IPS-15b (cell line): ENCODE measurements at regions not wholly inside any gene's neighbourhood (a gene's known extent, or its start where the extent isn't known, plus 50 kb on each side); places are given as distances from the start of the nearest gene placed in this dataset.

Experiments
- H3K27me3 ChIP-seq: one replicate; pipeline ENCODE4 v1.6.1; 2013; ENCODE audit warnings: low read length; ENCODE audit not compliant: control insufficient read depth, insufficient read depth
- H3K36me3 ChIP-seq: one replicate; pipeline ENCODE4 v1.6.1; 2013; ENCODE audit warnings: low read length; ENCODE audit not compliant: control insufficient read depth, insufficient read depth
- H3K4me1 ChIP-seq: one replicate; pipeline ENCODE4 v1.6.1; 2013; ENCODE audit warnings: mild to moderate bottlenecking, low read length; ENCODE audit not compliant: control insufficient read depth, insufficient read depth
- H3K4me3 ChIP-seq: one replicate; pipeline ENCODE4 v1.5.1; 2013; ENCODE audit warnings: low read depth, low read length
- H3K9ac ChIP-seq: one replicate; pipeline ENCODE4 v1.6.1; 2013; ENCODE audit warnings: low read depth, mild to moderate bottlenecking, low read length
- H3K9me3 ChIP-seq: one replicate; pipeline ENCODE4 v1.6.1; 2013; ENCODE audit warnings: mild to moderate bottlenecking, low read length; ENCODE audit not compliant: control insufficient read depth, insufficient read depth

GRCh38 chr14:22026527-22026926 lies 352.9 kb upstream of the OR4E1 start:
- no peaks in the 10 kb centered on the region for H3K9me3 ChIP-seq
- H3K4me1 ChIP-seq = no peaks in the 10 kb centered on the region
- no peaks in the 10 kb centered on the region for H3K27me3 ChIP-seq
- H3K4me3 ChIP-seq = no peak overlapping the region
- H3K9ac ChIP-seq = no peak overlapping the region
- no peaks in the 10 kb centered on the region for H3K36me3 ChIP-seq

DNA sequence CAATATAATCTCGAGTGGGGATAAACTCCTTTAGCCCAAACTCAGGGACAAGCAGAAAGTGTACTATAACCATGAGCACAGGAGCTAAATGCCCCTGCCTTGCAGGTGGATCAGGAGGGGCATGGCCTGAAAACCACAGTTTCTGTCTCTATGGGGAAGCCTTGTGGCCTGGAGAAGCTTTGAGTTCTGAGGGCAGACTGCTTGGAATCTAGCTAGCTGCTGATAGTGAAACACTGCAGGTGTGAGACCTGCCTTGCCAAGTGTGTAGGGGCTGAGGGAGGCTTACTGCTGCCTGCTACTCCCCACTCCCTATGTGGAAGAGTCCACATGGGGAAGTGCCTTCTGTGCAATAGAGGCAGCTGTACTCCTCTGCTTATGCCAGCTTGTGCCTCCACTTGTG lies 352.3 kb upstream of the OR4E1 start:
- no peak overlapping the region for H3K9ac ChIP-seq
- no peaks in the 10 kb centered on the region for H3K27me3 ChIP-seq
- H3K9me3 ChIP-seq = no peaks in the 10 kb centered on the region
- H3K4me3 ChIP-seq = no peak overlapping the region
- H3K36me3 ChIP-seq = no peaks in the 10 kb centered on the region
- no peaks in the 10 kb centered on the region for H3K4me1 ChIP-seq

GRCh38 chr14:22024137-22024536 lies 350.5 kb upstream of the OR4E1 start:
- Histone ChIP-seq H3K27me3 (no peaks in the 10 kb centered on the region), H3K9ac (no peak overlapping the region), H3K36me3 (no peaks in the 10 kb centered on the region), H3K4me3 (no peak overlapping the region), H3K9me3 (no peaks in the 10 kb centered on the region), H3K4me1 (no peaks in the 10 kb centered on the region)

DNA sequence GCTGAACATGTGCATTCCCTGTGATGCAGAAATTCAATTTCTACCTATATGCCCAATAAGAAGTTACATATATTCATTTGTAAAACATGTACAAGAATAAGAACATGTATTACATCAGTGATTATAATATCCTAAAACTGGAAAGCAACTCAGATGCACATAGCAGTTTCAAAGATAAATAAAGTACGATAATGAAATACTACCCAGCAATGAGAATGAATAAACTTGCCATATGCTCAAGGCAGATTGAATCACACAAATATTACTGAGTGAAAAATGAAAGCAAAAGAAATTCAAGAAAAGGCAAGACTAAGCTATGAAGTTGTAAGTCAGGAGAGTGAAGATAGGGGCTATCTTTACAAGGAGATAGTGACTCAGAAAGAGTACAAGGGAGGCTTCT lies 345.3 kb upstream of the OR4E1 start:
- no peak overlapping the region for H3K9ac ChIP-seq
- H3K36me3 ChIP-seq = no peaks in the 10 kb centered on the region
- H3K27me3 ChIP-seq = no peaks in the 10 kb centered on the region
- H3K9me3 ChIP-seq = no peaks in the 10 kb centered on the region
- H3K4me1 ChIP-seq = no peaks in the 10 kb centered on the region
- no peak overlapping the region for H3K4me3 ChIP-seq

DNA sequence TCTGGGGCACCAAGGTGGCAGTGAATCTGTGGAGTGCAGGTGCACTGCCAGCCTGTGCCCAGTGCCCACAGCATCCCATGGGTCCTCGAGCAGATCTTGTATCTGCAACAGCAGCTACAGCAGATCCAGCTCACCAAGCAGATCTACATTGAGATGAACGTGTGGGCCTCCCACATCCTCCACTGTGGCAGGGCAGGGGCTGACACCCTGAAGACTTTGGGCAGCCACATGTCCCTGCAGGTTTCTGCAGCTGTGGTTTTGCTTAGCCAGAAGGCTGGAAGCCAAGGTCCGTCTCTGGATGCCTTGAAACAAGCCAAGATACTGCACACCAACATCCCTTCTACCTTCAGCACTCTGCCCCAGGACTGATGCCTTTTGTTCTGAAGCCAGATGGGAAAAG lies 338.8 kb upstream of the OR4E1 start:
- Histone ChIP-seq H3K4me3 (no peak overlapping the region), H3K36me3 (no peaks in the 10 kb centered on the region), H3K27me3 (no peaks in the 10 kb centered on the region), H3K4me1 (no peaks in the 10 kb centered on the region), H3K9ac (no peak overlapping the region), H3K9me3 (no peaks in the 10 kb centered on the region)

DNA sequence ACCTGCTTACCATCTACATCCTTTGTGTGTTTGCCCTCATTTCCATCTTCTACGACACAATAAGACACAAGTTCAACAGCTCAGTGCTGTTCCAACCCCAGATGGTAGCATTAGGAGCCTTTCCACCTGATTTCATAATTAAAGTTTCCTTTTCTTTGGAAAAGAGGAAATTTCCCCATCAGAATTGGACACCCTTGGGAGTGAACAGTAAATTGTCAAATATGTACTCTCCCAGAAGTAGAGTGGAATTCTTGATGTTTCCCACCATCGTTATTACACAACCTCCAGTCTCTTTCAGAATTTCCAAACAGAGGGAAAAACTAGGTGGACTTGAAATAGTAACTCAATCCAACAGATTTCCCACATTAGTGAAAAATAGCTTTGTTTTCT lies 337.6 kb upstream of the OR4E1 start:
- H3K27me3 ChIP-seq = no peaks in the 10 kb centered on the region
- no peak overlapping the region for H3K4me3 ChIP-seq
- no peaks in the 10 kb centered on the region for H3K9me3 ChIP-seq
- H3K36me3 ChIP-seq = no peaks in the 10 kb centered on the region
- H3K4me1 ChIP-seq = no peaks in the 10 kb centered on the region
- H3K9ac ChIP-seq = no peak overlapping the region

- Histone ChIP-seq H3K9me3 (no peaks in the 10 kb centered on the region), H3K4me1 (no peaks in the 10 kb centered on the region), H3K9ac (no peak overlapping the region), H3K4me3 (no peak overlapping the region), H3K36me3 (no peaks in the 10 kb centered on the region), H3K27me3 (no peaks in the 10 kb centered on the region)
These were observed 337.1 kb upstream of the OR4E1 start for GRCh38 chr14:22010545-22011252.

GRCh38 chr14:22008766-22009165 lies 335.1 kb upstream of the OR4E1 start:
- no peak overlapping the region for H3K9ac ChIP-seq
- no peaks in the 10 kb centered on the region for H3K36me3 ChIP-seq
- H3K4me1 ChIP-seq = no peaks in the 10 kb centered on the region
- H3K9me3 ChIP-seq = no peaks in the 10 kb centered on the region
- no peaks in the 10 kb centered on the region for H3K27me3 ChIP-seq
- H3K4me3 ChIP-seq = no peak overlapping the region

GRCh38 chr14:22007784-22008412 lies 334.3 kb upstream of the OR4E1 start:
- Histone ChIP-seq H3K9ac (no peak overlapping the region), H3K4me1 (no peaks in the 10 kb centered on the region), H3K27me3 (peaks cover 3% of the 10 kb centered on the region), H3K4me3 (no peak overlapping the region), H3K36me3 (no peaks in the 10 kb centered on the region), H3K9me3 (no peaks in the 10 kb centered on the region)

- no peak overlapping the region for H3K9ac ChIP-seq
- H3K36me3 ChIP-seq = no peaks in the 10 kb centered on the region
- H3K4me1 ChIP-seq = no peaks in the 10 kb centered on the region
- H3K27me3 ChIP-seq = peaks cover 3% of the 10 kb centered on the region
- no peaks in the 10 kb centered on the region for H3K9me3 ChIP-seq
- no peak overlapping the region for H3K4me3 ChIP-seq
These were observed 333.7 kb upstream of the OR4E1 start for GRCh38 chr14:22007363-22007762.

GRCh38 chr14:22003461-22003860 lies 329.8 kb upstream of the OR4E1 start:
- H3K4me1 ChIP-seq = no peaks in the 10 kb centered on the region
- no peak overlapping the region for H3K9ac ChIP-seq
- H3K27me3 ChIP-seq = peaks cover 3% of the 10 kb centered on the region
- H3K36me3 ChIP-seq = no peaks in the 10 kb centered on the region
- H3K9me3 ChIP-seq = no peaks in the 10 kb centered on the region
- no peak overlapping the region for H3K4me3 ChIP-seq

- Histone ChIP-seq H3K9ac (no peak overlapping the region), H3K9me3 (no peaks in the 10 kb centered on the region), H3K4me3 (no peak overlapping the region), H3K36me3 (no peaks in the 10 kb centered on the region), H3K27me3 (peaks cover 3% of the 10 kb centered on the region), H3K4me1 (no peaks in the 10 kb centered on the region)
These were observed 329.3 kb upstream of the OR4E1 start for GRCh38 chr14:22002860-22003284.
